ENCODE measurements at regions not wholly inside any gene's neighbourhood (a gene's known extent, or its start where the extent isn't known, plus 50 kb on each side); places are given as distances from the start of the nearest gene placed in this dataset.

GRCh38 chr18:73147590-73147989, 279.8 kb upstream of the NETO1 start:
- BruUV-seq (replicated peaks): no TSS peak
- H3K4me1 Mint-ChIP-seq (ENCODE audit: insufficient read depth, unreplicated experiment): no peaks in the 10 kb centered on the region
- DNase-seq (ENCODE audit: unreplicated experiment): no peak
- ChIA-PET CTCF (interaction anchor here (0.6 to 1.8 kb wide), 2 partner anchors 11 to 17 kb away, joined by 4 to 5 read pairs; no protein-coding TSS in a partner anchor), POLR2A (no interaction called here)
- no peak for TF ChIP-seq CTCF (IDR thresholded peaks at IDR 0.05; ENCODE audit: unreplicated experiment)
- peaks cover 7% of the 10 kb centered on the region for H3K9me3 Mint-ChIP-seq (ENCODE audit: unreplicated experiment)
- H3K27ac Mint-ChIP-seq (ENCODE audit: low read depth, unreplicated experiment): no peak overlapping the region
- intact Hi-C loops (cut with micrococcal nuclease): no loop called here
- no peaks in the 10 kb centered on the region for H3K27me3 Mint-ChIP-seq (ENCODE audit: insufficient read depth, unreplicated experiment)
- H3K4me3 Mint-ChIP-seq (ENCODE audit: unreplicated experiment): no peak overlapping the region
- peaks cover 6% of the 10 kb centered on the region for H3K36me3 Mint-ChIP-seq (ENCODE audit: insufficient read depth, unreplicated experiment)

- no peak overlapping the region for H3K4me3 Mint-ChIP-seq (ENCODE audit: unreplicated experiment)
- intact Hi-C loops (cut with micrococcal nuclease): loop anchor here (1.0 kb wide), 1 partner anchor 18 kb away; no protein-coding TSS in a partner anchor
- H3K9me3 Mint-ChIP-seq (ENCODE audit: unreplicated experiment): peaks cover 7% of the 10 kb centered on the region
- H3K4me1 Mint-ChIP-seq (ENCODE audit: insufficient read depth, unreplicated experiment): no peaks in the 10 kb centered on the region
- BruUV-seq (replicated peaks): no TSS peak
- no peaks in the 10 kb centered on the region for H3K27me3 Mint-ChIP-seq (ENCODE audit: insufficient read depth, unreplicated experiment)
- CTCF ChIA-PET: interaction anchor here (0.7 kb wide), 1 partner anchor 98 kb away, joined by 5 read pairs; no protein-coding TSS in a partner anchor
- H3K36me3 Mint-ChIP-seq (ENCODE audit: insufficient read depth, unreplicated experiment): peaks cover 6% of the 10 kb centered on the region
- DNase-seq (ENCODE audit: unreplicated experiment): no peak
- no peak for TF ChIP-seq CTCF (IDR thresholded peaks at IDR 0.05; ENCODE audit: unreplicated experiment)
- no peak overlapping the region for H3K27ac Mint-ChIP-seq (ENCODE audit: low read depth, unreplicated experiment)
- POLR2A ChIA-PET: no interaction called here
Measured at GRCh38 chr18:73144030-73144429, 276.2 kb upstream of the NETO1 start.

DNA sequence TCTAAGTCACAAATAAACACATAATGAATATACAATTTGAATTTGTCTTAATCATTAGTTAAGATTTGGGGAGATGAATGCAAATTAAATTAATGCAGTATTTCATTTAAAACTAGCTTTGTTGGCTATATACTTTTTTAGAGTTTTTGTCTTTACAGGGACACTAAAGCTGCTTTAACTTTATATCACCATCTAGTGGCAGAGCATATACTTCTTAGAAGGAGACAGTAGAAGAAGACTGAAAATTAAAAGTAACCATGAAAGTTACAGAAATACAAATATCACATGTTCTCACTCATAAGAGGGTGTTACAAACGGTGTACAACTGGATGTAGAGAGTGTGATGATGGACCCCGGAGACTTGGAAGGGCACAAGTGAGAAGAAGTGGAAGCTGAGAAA, 268.3 kb upstream of the NETO1 start:
- Mint-ChIP-seq H3K36me3 (ENCODE audit: insufficient read depth, unreplicated experiment) (no peaks in the 10 kb centered on the region), H3K9me3 (ENCODE audit: unreplicated experiment) (no peaks in the 10 kb centered on the region), H3K27ac (ENCODE audit: low read depth, unreplicated experiment) (no peak overlapping the region), H3K4me3 (ENCODE audit: unreplicated experiment) (no peak overlapping the region), H3K27me3 (ENCODE audit: insufficient read depth, unreplicated experiment) (no peaks in the 10 kb centered on the region), H3K4me1 (ENCODE audit: insufficient read depth, unreplicated experiment) (peaks cover 5% of the 10 kb centered on the region)
- peak; percentile 29 for DNase-seq (ENCODE audit: unreplicated experiment)
- no TSS peak for BruUV-seq (replicated peaks)
- intact Hi-C loops (cut with micrococcal nuclease): loop anchor here (1.0 to 5.0 kb wide), 3 partner anchors 304 to 707 kb away; no protein-coding TSS in a partner anchor
- peak; percentile 53 for TF ChIP-seq CTCF (IDR thresholded peaks at IDR 0.05; ENCODE audit: unreplicated experiment)
- ChIA-PET POLR2A (interaction anchor here (0.5 to 1.1 kb wide), 3 partner anchors 372 to 638 kb away, joined by 3 read pairs; no protein-coding TSS in a partner anchor), CTCF (interaction anchor here (0.6 to 4.6 kb wide), 31 partner anchors 11 to 981 kb away, joined by 3 to 53 read pairs (median 3); no protein-coding TSS in a partner anchor)

DNA sequence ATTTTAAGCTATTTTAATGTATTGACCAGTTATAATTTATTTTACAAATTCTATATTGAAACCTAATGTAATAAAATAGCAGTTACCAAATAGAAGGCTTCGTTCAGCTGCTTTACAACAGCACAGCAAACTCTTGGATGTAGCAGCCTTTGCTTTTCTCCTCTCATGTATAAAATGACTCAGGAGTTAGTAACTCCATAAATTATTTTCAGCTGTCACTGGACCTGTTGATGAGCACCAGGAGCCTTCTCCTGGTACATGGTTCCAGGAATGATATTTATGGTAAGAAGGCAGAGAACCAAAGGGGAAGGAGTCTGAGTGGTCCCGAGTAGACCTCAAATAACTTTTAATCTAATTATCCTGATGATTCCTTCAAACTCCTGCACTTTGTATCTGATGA, 256.4 kb upstream of the NETO1 start:
- DNase-seq (ENCODE audit: unreplicated experiment): no peak
- CTCF ChIA-PET: interaction anchor here (0.7 to 2.1 kb wide), 2 partner anchors 12 to 360 kb away, joined by 5 to 7 read pairs; no protein-coding TSS in a partner anchor

More for the DNA sequence above, 256.4 kb upstream of the NETO1 start:
- TF ChIP-seq CTCF (IDR thresholded peaks at IDR 0.05; ENCODE audit: unreplicated experiment): no peak
- H3K9me3 Mint-ChIP-seq (ENCODE audit: unreplicated experiment): no peaks in the 10 kb centered on the region
- no peaks in the 10 kb centered on the region for H3K27me3 Mint-ChIP-seq (ENCODE audit: insufficient read depth, unreplicated experiment)
- intact Hi-C loops (cut with micrococcal nuclease): no loop called here
- no peak overlapping the region for H3K27ac Mint-ChIP-seq (ENCODE audit: low read depth, unreplicated experiment)
- no TSS peak for BruUV-seq (replicated peaks)
- POLR2A ChIA-PET: no interaction called here
- H3K4me3 Mint-ChIP-seq (ENCODE audit: unreplicated experiment): no peak overlapping the region
- no peaks in the 10 kb centered on the region for H3K4me1 Mint-ChIP-seq (ENCODE audit: insufficient read depth, unreplicated experiment)
- H3K36me3 Mint-ChIP-seq (ENCODE audit: insufficient read depth, unreplicated experiment): no peaks in the 10 kb centered on the region

Data from MCF 10A (cell line).